ENCODE measurements at regions not wholly inside any gene's neighbourhood (a gene's known extent, or its start where the extent isn't known, plus 50 kb on each side); places are given as distances from the start of the nearest gene placed in this dataset.
A peak's percentile ranks its signal among the peaks of the same experiment; 100 is the strongest.
"Not testable (repeated sequence)": the region's sequence is repeated elsewhere in the genome, so short reads cannot be mapped to it uniquely, and the experiment has no call there.

DNA sequence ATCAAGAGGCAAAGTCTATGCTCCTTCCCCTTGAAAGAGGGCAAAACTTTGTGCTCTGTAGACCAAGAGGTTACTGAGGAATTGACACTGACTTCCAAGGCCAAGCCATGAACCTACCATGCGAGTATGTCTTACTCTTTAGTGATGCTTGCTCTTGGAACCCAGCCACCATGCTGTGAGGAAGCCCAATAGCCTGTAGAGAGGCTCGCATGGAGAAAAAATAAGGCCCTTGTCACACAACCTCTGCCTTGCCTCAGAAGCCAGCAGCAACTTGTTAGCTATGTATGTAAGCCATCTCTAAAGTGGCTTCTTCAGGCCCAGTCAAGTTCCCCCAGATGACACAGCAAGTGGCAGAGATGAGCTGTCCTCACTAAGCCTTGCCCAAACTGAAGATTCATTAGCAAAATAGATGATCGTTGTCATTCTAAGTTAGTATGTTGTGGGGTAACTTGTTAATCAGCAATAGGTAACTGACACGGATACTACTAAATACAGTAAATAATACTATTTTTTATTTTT, 66.1 kb upstream of the RGPD5 start:
- no peaks in the 10 kb centered on the region for H3K4me1 ChIP-seq
- no peak for DNase-seq
- no peak for ATAC-seq (ENCODE audit: low FRiP score in 2 of 2)
- no peak for TF ChIP-seq POLR2AphosphoS5 (IDR thresholded peaks at IDR 0.05)
- TF ChIP-seq, protein P1, sequence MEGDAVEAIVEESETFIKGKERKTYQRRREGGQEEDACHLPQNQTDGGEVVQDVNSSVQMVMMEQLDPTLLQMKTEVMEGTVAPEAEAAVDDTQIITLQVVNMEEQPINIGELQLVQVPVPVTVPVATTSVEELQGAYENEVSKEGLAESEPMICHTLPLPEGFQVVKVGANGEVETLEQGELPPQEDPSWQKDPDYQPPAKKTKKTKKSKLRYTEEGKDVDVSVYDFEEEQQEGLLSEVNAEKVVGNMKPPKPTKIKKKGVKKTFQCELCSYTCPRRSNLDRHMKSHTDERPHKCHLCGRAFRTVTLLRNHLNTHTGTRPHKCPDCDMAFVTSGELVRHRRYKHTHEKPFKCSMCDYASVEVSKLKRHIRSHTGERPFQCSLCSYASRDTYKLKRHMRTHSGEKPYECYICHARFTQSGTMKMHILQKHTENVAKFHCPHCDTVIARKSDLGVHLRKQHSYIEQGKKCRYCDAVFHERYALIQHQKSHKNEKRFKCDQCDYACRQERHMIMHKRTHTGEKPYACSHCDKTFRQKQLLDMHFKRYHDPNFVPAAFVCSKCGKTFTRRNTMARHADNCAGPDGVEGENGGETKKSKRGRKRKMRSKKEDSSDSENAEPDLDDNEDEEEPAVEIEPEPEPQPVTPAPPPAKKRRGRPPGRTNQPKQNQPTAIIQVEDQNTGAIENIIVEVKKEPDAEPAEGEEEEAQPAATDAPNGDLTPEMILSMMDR (IDR thresholded peaks at IDR 0.05) = no peak
- no peak for TF ChIP-seq EP300 (IDR thresholded peaks at IDR 0.05)
- TF ChIP-seq POLR2A (IDR thresholded peaks at IDR 0.05) = no peak
- no peaks in the 10 kb centered on the region for H3K9me3 ChIP-seq
- no peaks in the 10 kb centered on the region for H3K27me3 ChIP-seq
- WGBS, 2 donors = 95 to 98% methylated on average over 4 of the region's 4 CpGs
- no peak overlapping the region for H3K27ac ChIP-seq
- no peak overlapping the region for H3K4me3 ChIP-seq
- H3K36me3 ChIP-seq = no peaks in the 10 kb centered on the region

GRCh38 chr2:109733746-109734145, 60.4 kb upstream of the RGPD5 start:
- H3K4me3 ChIP-seq; H3K27me3 ChIP-seq; H3K27ac ChIP-seq; H3K9me3 ChIP-seq; ATAC-seq (ENCODE audit: low FRiP score in 2 of 2); H3K36me3 ChIP-seq; H3K4me1 ChIP-seq: not testable (repeated sequence)
- DNase-seq = peak in 1 of 2 donors; percentile 35
- WGBS, 2 donors = 92 to 94% methylated on average over 14 of the region's 14 CpGs

GRCh38 chr2:109736177-109736827, 57.8 kb upstream of the RGPD5 start:
- Histone ChIP-seq H3K36me3 (no peaks in the 10 kb centered on the region), H3K9me3 (no peaks in the 10 kb centered on the region), H3K4me3 (no peak overlapping the region), H3K27me3 (no peaks in the 10 kb centered on the region), H3K4me1 (no peaks in the 10 kb centered on the region), H3K27ac (no peak overlapping the region)
- WGBS, 2 donors = 54 to 56% methylated on average over 15 of the region's 15 CpGs
- TF ChIP-seq POLR2AphosphoS5 (IDR thresholded peaks at IDR 0.05) = no peak
- TF ChIP-seq, protein P1 (IDR thresholded peaks at IDR 0.05) = peak; percentile 32 to 65 (median 51)
- no peak for TF ChIP-seq POLR2A (IDR thresholded peaks at IDR 0.05)
- ATAC-seq (ENCODE audit: low FRiP score in 2 of 2) = peak in 1 of 2 donors; percentile 88
- DNase-seq = peak in 1 of 2 donors; percentile 35
